Endodermal cell (in vitro differentiated cells): ENCODE measurements at regions not wholly inside any gene's neighbourhood (a gene's known extent, or its start where the extent isn't known, plus 50 kb on each side); places are given as distances from the start of the nearest gene placed in this dataset.

Experiments
- DNase-seq: peaks from one replicate; pipeline ENCODE4 v3.0.0-alpha.2; 2017
- H3K27ac ChIP-seq: 2 replicates; pipeline ENCODE4 v1.5.1; 2013; ENCODE audit warnings: mild to moderate bottlenecking, low read depth, low read length, moderate library complexity
- H3K27me3 ChIP-seq: 2 replicates; pipeline ENCODE4 v1.6.1; 2013; ENCODE audit warnings: mild to moderate bottlenecking, low read length, moderate library complexity; ENCODE audit not compliant: insufficient read depth, control insufficient read depth, poor library complexity, severe bottlenecking
- H3K36me3 ChIP-seq: 2 replicates; pipeline ENCODE4 v1.7.0; 2013; ENCODE audit warnings: mild to moderate bottlenecking, low read length, moderate library complexity; ENCODE audit not compliant: control insufficient read depth, insufficient read depth
- H3K4me1 ChIP-seq: one replicate; pipeline ENCODE4 v1.7.0; 2013; ENCODE audit warnings: low read length; ENCODE audit not compliant: control insufficient read depth, insufficient read depth
- H3K4me3 ChIP-seq: 2 replicates; pipeline ENCODE4 v1.5.1; 2013; ENCODE audit warnings: mild to moderate bottlenecking, low read length, moderate library complexity
- H3K9ac ChIP-seq: 2 replicates; pipeline ENCODE4 v1.6.1; 2013; ENCODE audit warnings: mild to moderate bottlenecking, low read length, moderate library complexity; ENCODE audit not compliant: poor library complexity, severe bottlenecking; ENCODE audit errors: extremely low read depth
- H3K9me3 ChIP-seq: 2 replicates; pipeline ENCODE4 v1.6.1; 2013; ENCODE audit warnings: mild to moderate bottlenecking, low read length, moderate library complexity; ENCODE audit not compliant: control insufficient read depth
- H3K27ac Mint-ChIP-seq: 2 replicates; pipeline ENCODE4 v1.8.0; 2020; ENCODE audit warnings: mixed read lengths
- H3K27me3 Mint-ChIP-seq: 2 replicates; pipeline ENCODE4 v1.8.0; 2021; ENCODE audit warnings: mild to moderate bottlenecking, mixed read lengths; ENCODE audit not compliant: insufficient read depth
- H3K36me3 Mint-ChIP-seq: 2 replicates; pipeline ENCODE4 v1.8.0; 2020; ENCODE audit warnings: low read depth, mixed read lengths
- H3K4me1 Mint-ChIP-seq: 2 replicates; pipeline ENCODE4 v1.8.0; 2020; ENCODE audit warnings: mixed read lengths
- H3K4me3 Mint-ChIP-seq: 2 replicates; pipeline ENCODE4 v1.8.0; 2020; ENCODE audit warnings: mild to moderate bottlenecking, moderate library complexity, mixed read lengths
- H3K9me3 Mint-ChIP-seq: 2 replicates; pipeline ENCODE4 v1.8.0; 2020; ENCODE audit warnings: mild to moderate bottlenecking, mixed read lengths
- CTCF ChIP-seq: fragments of 200-600 bp; sonication (generic); conservative IDR thresholded peaks from 2 replicates; pipeline ENCODE4 v1.5.0; 2021; ENCODE audit warnings: antibody characterized with exemption, mild to moderate bottlenecking
- WGBS, 2 experiments: methylation state at CpG; one replicate each; pipeline versions ENCODE4 v1.1.5 to v1.1.7; 2013; ENCODE audit warnings: missing lambda C conversion rate in 2 of 2, mixed read lengths in 1 of 2; ENCODE audit not compliant: insufficient coverage in 1 of 2, insufficient read length in 1 of 2; 5-methylcytosine and 5-hydroxymethylcytosine counted together

- H3K27me3 Mint-ChIP-seq = peaks cover 3% of the 10 kb centered on the region
- H3K4me1 ChIP-seq = peaks cover 15% of the 10 kb centered on the region
- H3K9me3 ChIP-seq = peaks cover 24% of the 10 kb centered on the region
- H3K27me3 ChIP-seq = no peaks in the 10 kb centered on the region
- no peak overlapping the region for H3K9ac ChIP-seq
- peaks cover 22% of the 10 kb centered on the region for H3K4me1 Mint-ChIP-seq
- H3K4me3 Mint-ChIP-seq = no peak overlapping the region
- no peak overlapping the region for H3K27ac Mint-ChIP-seq
- no peaks in the 10 kb centered on the region for H3K36me3 ChIP-seq
- TF ChIP-seq CTCF = no peak
- no peak overlapping the region for H3K4me3 ChIP-seq
- WGBS, 2 experiments = 85 to 95% methylated on average over 2 of the region's 2 CpGs
- H3K36me3 Mint-ChIP-seq = peaks cover 8% of the 10 kb centered on the region
- no peak for DNase-seq
- peaks cover 28% of the 10 kb centered on the region for H3K9me3 Mint-ChIP-seq
- H3K27ac ChIP-seq = no peak overlapping the region
These were observed 212.6 kb upstream of the JADE1 start for GRCh38 chr4:128596853-128597252.

GRCh38 chr4:128596115-128596514 is 213.4 kb upstream of the JADE1 start:
- no peak overlapping the region for H3K27ac Mint-ChIP-seq
- TF ChIP-seq CTCF = no peak
- 86 to 96% methylated on average over 4 to 5 of the region's 5 CpGs for WGBS, 2 experiments
- H3K27ac ChIP-seq = no peak overlapping the region
- H3K27me3 Mint-ChIP-seq = peaks cover 8% of the 10 kb centered on the region
- peaks cover 24% of the 10 kb centered on the region for H3K9me3 ChIP-seq
- no peaks in the 10 kb centered on the region for H3K27me3 ChIP-seq
- no peak overlapping the region for H3K4me3 Mint-ChIP-seq
- no peak for DNase-seq
- H3K9me3 Mint-ChIP-seq = peaks cover 28% of the 10 kb centered on the region
- no peaks in the 10 kb centered on the region for H3K36me3 ChIP-seq
- peaks cover 8% of the 10 kb centered on the region for H3K4me1 ChIP-seq
- H3K4me1 Mint-ChIP-seq = peaks cover 16% of the 10 kb centered on the region
- peaks cover 8% of the 10 kb centered on the region for H3K36me3 Mint-ChIP-seq
- H3K4me3 ChIP-seq = no peak overlapping the region
- no peak overlapping the region for H3K9ac ChIP-seq

GRCh38 chr4:128591482-128591881 is 218.0 kb upstream of the JADE1 start:
- Mint-ChIP-seq H3K9me3 (peaks cover 28% of the 10 kb centered on the region), H3K27ac (no peak overlapping the region), H3K27me3 (peaks cover 12% of the 10 kb centered on the region), H3K4me1 (peaks cover 3% of the 10 kb centered on the region), H3K4me3 (no peak overlapping the region), H3K36me3 (peaks cover 8% of the 10 kb centered on the region)
- no peak overlapping the region for H3K4me3 ChIP-seq
- WGBS, 2 experiments = 92 to 100% methylated on average over 6 to 9 of the region's 9 CpGs
- peaks cover 24% of the 10 kb centered on the region for H3K9me3 ChIP-seq
- H3K27ac ChIP-seq = no peak overlapping the region
- H3K36me3 ChIP-seq = no peaks in the 10 kb centered on the region
- no peaks in the 10 kb centered on the region for H3K4me1 ChIP-seq
- H3K27me3 ChIP-seq = no peaks in the 10 kb centered on the region
- H3K9ac ChIP-seq = no peak overlapping the region
- DNase-seq = no peak
- TF ChIP-seq CTCF = no peak
